22Rv1 (cell line): ENCODE measurements at regions not wholly inside any gene's neighbourhood (a gene's known extent, or its start where the extent isn't known, plus 50 kb on each side); places are given as distances from the start of the nearest gene placed in this dataset.

Source experiments
- CTCF ChIP-seq: fragments of 450-650 bp; IDR thresholded peaks from 2 replicates; pipeline ENCODE4 v1.5.1; 2017; ENCODE audit warnings: mild to moderate bottlenecking
- ZFX ChIP-seq: fragments of 450-650 bp; IDR thresholded peaks from 2 replicates; pipeline ENCODE4 v1.6.1; 2017; ENCODE audit warnings: antibody characterized with exemption, borderline replicate concordance

GRCh38 chr20:39631557-39631956 is 669.4 kb downstream of the DHX35 start:
- TF ChIP-seq CTCF (no peak), ZFX (no peak)
